Liver (tissue), 8 donors: ENCODE measurements at regions not wholly inside any gene's neighbourhood (a gene's known extent, or its start where the extent isn't known, plus 50 kb on each side); places are given as distances from the start of the nearest gene placed in this dataset.

Experiments
- DNase-seq: peaks from one replicate; pipeline ENCODE4 v3.0.0-alpha.2; 2017; ENCODE audit warnings: low spot score
- H3K27ac ChIP-seq, 2 donors: one replicate each; pipeline ENCODE4 v1.7.0; 2013; ENCODE audit warnings: inconsistent platforms in 2 of 2, low read length in 2 of 2, control low read depth in 1 of 2, low read depth in 1 of 2, mild to moderate bottlenecking in 1 of 2
- H3K27me3 ChIP-seq, 4 donors: one replicate each; pipeline versions ENCODE4 v1.6.1 to v1.7.0; 2013; ENCODE audit warnings: low read length in 3 of 4, inconsistent platforms in 1 of 4, mild to moderate bottlenecking in 1 of 4, moderate library complexity in 1 of 4; ENCODE audit not compliant: control insufficient read depth in 4 of 4, insufficient read depth in 4 of 4
- H3K36me3 ChIP-seq, 4 donors: one replicate each; pipeline versions ENCODE4 v1.6.1 to v1.7.0; 2013; ENCODE audit warnings: low read length in 3 of 4, mild to moderate bottlenecking in 3 of 4, low read depth in 1 of 4, moderate library complexity in 1 of 4; ENCODE audit not compliant: control insufficient read depth in 4 of 4, insufficient read depth in 3 of 4
- H3K4me1 ChIP-seq, 4 donors: one replicate each; pipeline versions ENCODE4 v1.6.1 to v1.7.0; 2013; ENCODE audit warnings: low read length in 3 of 4, mild to moderate bottlenecking in 3 of 4, moderate library complexity in 1 of 4; ENCODE audit not compliant: control insufficient read depth in 4 of 4, insufficient read depth in 4 of 4
- H3K4me3 ChIP-seq, 3 donors: one replicate each; pipeline versions ENCODE4 v1.6.1 to v1.7.0; 2013; ENCODE audit warnings: low read length in 3 of 3, control low read depth in 1 of 3, low read depth in 1 of 3, mild to moderate bottlenecking in 1 of 3
- H3K9ac ChIP-seq, 2 donors: one replicate each; pipeline ENCODE4 v1.7.0; 2013; ENCODE audit warnings: low read length in 2 of 2, mild to moderate bottlenecking in 2 of 2, moderate library complexity in 2 of 2, control low read depth in 1 of 2, low read depth in 1 of 2
- H3K9me3 ChIP-seq, 4 donors: one replicate each; pipeline versions ENCODE4 v1.6.1 to v1.7.0; 2013; ENCODE audit warnings: low read length in 3 of 4; ENCODE audit not compliant: control insufficient read depth in 4 of 4
- CTCF ChIP-seq: fragments of 150-350 bp; IDR thresholded peaks from 2 replicates; pipeline ENCODE4 v1.5.1; 2017; ENCODE audit warnings: improper control_type of control experiment, low read depth, low read length; ENCODE audit not compliant: missing input control
- EGR1 ChIP-seq, 2 donors: IDR thresholded peaks; 2 replicates each; pipeline ENCODE4 v1.6.1; 2016 to 2018; ENCODE audit warnings: antibody characterized with exemption in 2 of 2, low read depth in 2 of 2
- FOXA1 ChIP-seq: IDR thresholded peaks from 2 replicates; pipeline ENCODE4 v1.6.1; 2016; ENCODE audit warnings: antibody characterized with exemption
- FOXA2 ChIP-seq: IDR thresholded peaks from 2 replicates; pipeline ENCODE4 v1.6.1; 2016; ENCODE audit warnings: antibody characterized with exemption
- GABPA ChIP-seq, 2 donors: IDR thresholded peaks in 1 of 2; conservative IDR thresholded peaks in 1 of 2; 2 replicates each; pipeline ENCODE4 v1.6.1; 2016; ENCODE audit warnings: antibody characterized with exemption in 2 of 2, mild to moderate bottlenecking in 1 of 2, moderate library complexity in 1 of 2
- HNF4A ChIP-seq, 2 donors: conservative IDR thresholded peaks; 2 replicates each; pipeline ENCODE4 v1.6.1; 2016; ENCODE audit warnings: antibody characterized with exemption in 2 of 2, mild to moderate bottlenecking in 2 of 2
- HNF4G ChIP-seq: IDR thresholded peaks from 2 replicates; pipeline ENCODE4 v1.6.1; 2016; ENCODE audit warnings: antibody characterized with exemption
- JUND ChIP-seq, 2 donors: IDR thresholded peaks; 2 replicates each; pipeline ENCODE4 v1.6.1; 2016; ENCODE audit warnings: antibody characterized with exemption in 2 of 2
- MAX ChIP-seq: IDR thresholded peaks from 2 replicates; pipeline ENCODE4 v1.6.1; 2016; ENCODE audit warnings: antibody characterized with exemption
- NR2F2 ChIP-seq: IDR thresholded peaks from 2 replicates; pipeline ENCODE4 v1.6.1; 2016; ENCODE audit warnings: antibody characterized with exemption
- RAD21 ChIP-seq, 2 donors: IDR thresholded peaks; 2 replicates each; pipeline ENCODE4 v1.6.1; 2016; ENCODE audit warnings: antibody characterized with exemption in 2 of 2, mild to moderate bottlenecking in 2 of 2
- RXRA ChIP-seq, 2 donors: IDR thresholded peaks; 2 replicates each; pipeline ENCODE4 v1.6.1; 2017 to 2018; ENCODE audit warnings: antibody characterized with exemption in 2 of 2, mild to moderate bottlenecking in 1 of 2
- SP1 ChIP-seq: IDR thresholded peaks from 2 replicates; pipeline ENCODE4 v1.6.1; 2018; ENCODE audit warnings: antibody characterized with exemption, mild to moderate bottlenecking
- TAF1 ChIP-seq: conservative IDR thresholded peaks from 2 replicates; pipeline ENCODE4 v1.6.1; 2016; ENCODE audit warnings: antibody characterized with exemption, mild to moderate bottlenecking
- YY1 ChIP-seq: IDR thresholded peaks from 2 replicates; pipeline ENCODE4 v1.6.1; 2016; ENCODE audit warnings: antibody characterized with exemption, mild to moderate bottlenecking
- WGBS: extraction: QIAGEN DNeasy Blood & Tissue Kit; methylation state at CpG from one replicate; pipeline ENCODE4 v1.1.7; 2013; 5-methylcytosine and 5-hydroxymethylcytosine counted together
- TF ChIP-seq, protein P1 (sequence below): IDR thresholded peaks from 2 replicates; pipeline ENCODE4 v1.6.1; 2016; ENCODE audit warnings: antibody characterized with exemption, mild to moderate bottlenecking
- donor health status: healthy.
- donor health status: healthy.
- donor health status: healthy.
- donor health status: healthy.
- donor health status: healthy.

DNA sequence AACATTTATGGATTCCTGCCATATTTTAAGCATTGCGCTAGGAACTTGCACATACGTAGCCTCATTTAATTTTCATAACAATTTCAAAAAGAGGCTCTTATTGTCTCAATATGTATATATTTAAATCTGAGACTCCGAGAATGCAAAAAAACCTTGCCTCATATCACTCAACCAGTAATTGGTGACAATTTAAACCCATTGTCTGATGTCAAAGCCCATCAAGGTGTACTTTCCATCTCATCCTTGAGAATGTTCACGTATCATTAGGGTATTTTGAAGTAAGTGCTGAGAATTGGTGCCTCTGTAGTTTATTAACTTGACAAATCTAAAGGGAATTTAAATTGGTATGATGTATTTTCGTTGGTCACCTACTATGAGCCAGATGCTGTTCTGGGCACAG lies 136.5 kb downstream of the FAM76B start:
- no peak overlapping the region for H3K9ac ChIP-seq
- no peaks in the 10 kb centered on the region for H3K4me1 ChIP-seq
- H3K27ac ChIP-seq, result no peak overlapping the region
- no peaks in the 10 kb centered on the region for H3K27me3 ChIP-seq
- no peak for TF ChIP-seq GABPA (IDR thresholded peaks at IDR 0.05 in 1 of 2, conservative IDR thresholded peaks at IDR 0.05 in 1 of 2)
- TF ChIP-seq EGR1 (IDR thresholded peaks at IDR 0.05; ENCODE audit: low read depth in 2 of 2), result no peak
- TF ChIP-seq JUND (IDR thresholded peaks at IDR 0.05), result no peak
- TF ChIP-seq, protein P1, sequence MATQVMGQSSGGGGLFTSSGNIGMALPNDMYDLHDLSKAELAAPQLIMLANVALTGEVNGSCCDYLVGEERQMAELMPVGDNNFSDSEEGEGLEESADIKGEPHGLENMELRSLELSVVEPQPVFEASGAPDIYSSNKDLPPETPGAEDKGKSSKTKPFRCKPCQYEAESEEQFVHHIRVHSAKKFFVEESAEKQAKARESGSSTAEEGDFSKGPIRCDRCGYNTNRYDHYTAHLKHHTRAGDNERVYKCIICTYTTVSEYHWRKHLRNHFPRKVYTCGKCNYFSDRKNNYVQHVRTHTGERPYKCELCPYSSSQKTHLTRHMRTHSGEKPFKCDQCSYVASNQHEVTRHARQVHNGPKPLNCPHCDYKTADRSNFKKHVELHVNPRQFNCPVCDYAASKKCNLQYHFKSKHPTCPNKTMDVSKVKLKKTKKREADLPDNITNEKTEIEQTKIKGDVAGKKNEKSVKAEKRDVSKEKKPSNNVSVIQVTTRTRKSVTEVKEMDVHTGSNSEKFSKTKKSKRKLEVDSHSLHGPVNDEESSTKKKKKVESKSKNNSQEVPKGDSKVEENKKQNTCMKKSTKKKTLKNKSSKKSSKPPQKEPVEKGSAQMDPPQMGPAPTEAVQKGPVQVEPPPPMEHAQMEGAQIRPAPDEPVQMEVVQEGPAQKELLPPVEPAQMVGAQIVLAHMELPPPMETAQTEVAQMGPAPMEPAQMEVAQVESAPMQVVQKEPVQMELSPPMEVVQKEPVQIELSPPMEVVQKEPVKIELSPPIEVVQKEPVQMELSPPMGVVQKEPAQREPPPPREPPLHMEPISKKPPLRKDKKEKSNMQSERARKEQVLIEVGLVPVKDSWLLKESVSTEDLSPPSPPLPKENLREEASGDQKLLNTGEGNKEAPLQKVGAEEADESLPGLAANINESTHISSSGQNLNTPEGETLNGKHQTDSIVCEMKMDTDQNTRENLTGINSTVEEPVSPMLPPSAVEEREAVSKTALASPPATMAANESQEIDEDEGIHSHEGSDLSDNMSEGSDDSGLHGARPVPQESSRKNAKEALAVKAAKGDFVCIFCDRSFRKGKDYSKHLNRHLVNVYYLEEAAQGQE, result no peak
- TF ChIP-seq RAD21 (IDR thresholded peaks at IDR 0.05), result no peak
- no peak for TF ChIP-seq CTCF
- TF ChIP-seq FOXA1, result no peak
- TF ChIP-seq FOXA2, result no peak
- no peak for TF ChIP-seq YY1
- TF ChIP-seq RXRA (IDR thresholded peaks at IDR 0.05), result no peak
- TF ChIP-seq NR2F2, result no peak
- TF ChIP-seq MAX, result no peak
- no peak for TF ChIP-seq SP1
- TF ChIP-seq HNF4G, result no peak
- no peak for TF ChIP-seq HNF4A (conservative IDR thresholded peaks at IDR 0.05)
- H3K9me3 ChIP-seq, result no peaks in the 10 kb centered on the region
- H3K36me3 ChIP-seq, result no peaks in the 10 kb centered on the region
- WGBS, result 94% methylated on average over 5 of the region's 5 CpGs
- DNase-seq, result no peak
- H3K4me3 ChIP-seq, result no peak overlapping the region

GRCh38 chr11:95652002-95652472 lies 137.5 kb downstream of the FAM76B start:
- H3K9me3 ChIP-seq, result no peaks in the 10 kb centered on the region
- H3K4me3 ChIP-seq, result no peak overlapping the region
- H3K36me3 ChIP-seq, result no peaks in the 10 kb centered on the region
- no peak overlapping the region for H3K9ac ChIP-seq
- peaks cover 0 to 5% (median under 1%) of the 10 kb centered on the region in 4 donors for H3K4me1 ChIP-seq
- TF ChIP-seq YY1 (no peak), SP1 (no peak), RXRA (IDR thresholded peaks at IDR 0.05) (no peak), HNF4A (conservative IDR thresholded peaks at IDR 0.05) (no peak), CTCF (no peak), TAF1 (no peak), MAX (no peak), FOXA2 (no peak), JUND (IDR thresholded peaks at IDR 0.05) (no peak), FOXA1 (no peak)
- TF ChIP-seq, protein P1, result no peak
- no peak overlapping the region for H3K27ac ChIP-seq
- 53% methylated on average over 3 of the region's 3 CpGs for WGBS
- DNase-seq, result no peak
- H3K27me3 ChIP-seq, result no peaks in the 10 kb centered on the region
